ENCODE measurements at regions not wholly inside any gene's neighbourhood (a gene's known extent, or its start where the extent isn't known, plus 50 kb on each side); places are given as distances from the start of the nearest gene placed in this dataset.

- CTCF ChIA-PET, result no interaction called here
- TF ChIP-seq EZH2 (IDR thresholded peaks at IDR 0.05; ENCODE audit: borderline replicate concordance, low read depth, low read length, poor library complexity, severe bottlenecking) (no peak), CTCF (conservative IDR thresholded peaks at IDR 0.05; ENCODE audit: low read depth, low read length) (no peak)
- intact Hi-C loops (cut with micrococcal nuclease; ENCODE audit: unreplicated experiment), result no loop called here
Observed at GRCh38 chr18:28588884-28589549, 412.1 kb upstream of the CDH2 start.

DNA sequence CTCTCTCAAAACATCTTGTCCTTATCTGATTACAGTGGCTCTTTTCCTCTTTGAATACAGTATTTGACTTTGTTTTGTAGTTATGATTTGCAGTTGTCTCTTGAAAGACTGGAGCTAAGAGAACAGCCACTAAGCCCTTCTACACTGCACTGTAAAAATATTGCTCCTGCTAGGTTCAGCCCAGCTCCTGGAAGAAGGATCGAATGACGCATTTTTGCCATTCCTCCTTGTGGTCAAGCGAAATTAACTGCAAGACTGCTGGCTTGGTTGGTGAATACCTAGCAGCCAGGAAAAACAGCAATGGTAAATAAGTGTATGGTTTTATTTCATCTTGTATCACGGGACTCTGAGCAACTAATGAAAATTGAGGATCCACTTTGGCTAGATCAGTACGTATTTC is 407.8 kb upstream of the CDH2 start:
- peak; percentile 13 for DNase-seq (ENCODE audit: low spot score)
- POLR2A ChIA-PET (ENCODE audit: low non-redundant PET), result no interaction called here
- peaks cover 7% of the 10 kb centered on the region for H3K4me1 ChIP-seq (ENCODE audit: insufficient read depth, low read length, poor library complexity, severe bottlenecking)
- BruUV-seq (replicated peaks), result no TSS peak
- H3K27ac ChIP-seq (ENCODE audit: low read depth, low read length, poor library complexity, severe bottlenecking), result no peak overlapping the region
- no peaks in the 10 kb centered on the region for H3K36me3 ChIP-seq (ENCODE audit: insufficient read depth, low read length, poor library complexity, severe bottlenecking)
- intact Hi-C loops (cut with micrococcal nuclease; ENCODE audit: unreplicated experiment), result no loop called here
- no peaks in the 10 kb centered on the region for H3K9me3 ChIP-seq (ENCODE audit: low read depth, low read length, poor library complexity, severe bottlenecking)
- no peak for TF ChIP-seq CTCF (conservative IDR thresholded peaks at IDR 0.05; ENCODE audit: low read depth, low read length)
- TF ChIP-seq EZH2 (IDR thresholded peaks at IDR 0.05; ENCODE audit: borderline replicate concordance, low read depth, low read length, poor library complexity, severe bottlenecking), result no peak
- H3K4me3 ChIP-seq (ENCODE audit: low read depth, low read length, poor library complexity, severe bottlenecking), result no peak overlapping the region
- CTCF ChIA-PET, result no interaction called here
- H3K27me3 ChIP-seq (replicated peaks; ENCODE audit: insufficient read depth, low read depth, low read length, poor library complexity), result no peaks in the 10 kb centered on the region

More at GRCh38 chr18:28588884-28589549, 412.1 kb upstream of the CDH2 start:
- BruUV-seq (replicated peaks), result no TSS peak
- H3K36me3 ChIP-seq (ENCODE audit: insufficient read depth, low read length, poor library complexity, severe bottlenecking), result no peaks in the 10 kb centered on the region
- H3K4me3 ChIP-seq (ENCODE audit: low read depth, low read length, poor library complexity, severe bottlenecking), result no peak overlapping the region
- no peaks in the 10 kb centered on the region for H3K4me1 ChIP-seq (ENCODE audit: insufficient read depth, low read length, poor library complexity, severe bottlenecking)
- POLR2A ChIA-PET (ENCODE audit: low non-redundant PET), result interaction anchor here (0.6 kb wide), 1 partner anchor 596 kb away, joined by 3 read pairs; no protein-coding TSS in a partner anchor
- H3K27ac ChIP-seq (ENCODE audit: low read depth, low read length, poor library complexity, severe bottlenecking), result no peak overlapping the region
- H3K27me3 ChIP-seq (replicated peaks; ENCODE audit: insufficient read depth, low read depth, low read length, poor library complexity), result no peaks in the 10 kb centered on the region
- no peak for DNase-seq (ENCODE audit: low spot score)
- no peaks in the 10 kb centered on the region for H3K9me3 ChIP-seq (ENCODE audit: low read depth, low read length, poor library complexity, severe bottlenecking)

- Histone ChIP-seq H3K9me3 (ENCODE audit: low read depth, low read length, poor library complexity, severe bottlenecking) (no peaks in the 10 kb centered on the region), H3K4me3 (ENCODE audit: low read depth, low read length, poor library complexity, severe bottlenecking) (no peak overlapping the region), H3K27me3 (replicated peaks; ENCODE audit: insufficient read depth, low read depth, low read length, poor library complexity) (no peaks in the 10 kb centered on the region), H3K36me3 (ENCODE audit: insufficient read depth, low read length, poor library complexity, severe bottlenecking) (no peaks in the 10 kb centered on the region), H3K4me1 (ENCODE audit: insufficient read depth, low read length, poor library complexity, severe bottlenecking) (peaks cover 7% of the 10 kb centered on the region), H3K27ac (ENCODE audit: low read depth, low read length, poor library complexity, severe bottlenecking) (no peak overlapping the region)
- CTCF ChIA-PET, result no interaction called here
- intact Hi-C loops (cut with micrococcal nuclease; ENCODE audit: unreplicated experiment), result no loop called here
- POLR2A ChIA-PET (ENCODE audit: low non-redundant PET), result no interaction called here
- TF ChIP-seq CTCF (conservative IDR thresholded peaks at IDR 0.05; ENCODE audit: low read depth, low read length), result no peak
- TF ChIP-seq EZH2 (IDR thresholded peaks at IDR 0.05; ENCODE audit: borderline replicate concordance, low read depth, low read length, poor library complexity, severe bottlenecking), result no peak
- no TSS peak for BruUV-seq (replicated peaks)
- peak; percentile 4 for DNase-seq (ENCODE audit: low spot score)
Observed at GRCh38 chr18:28582724-28583123, 405.8 kb upstream of the CDH2 start.

All from A673 (cell line).